ENCODE measurements at regions not wholly inside any gene's neighbourhood (a gene's known extent, or its start where the extent isn't known, plus 50 kb on each side); places are given as distances from the start of the nearest gene placed in this dataset.

GRCh38 chr12:75602106-75602505, 90.7 kb upstream of the KRR1 start:
- no peak for TF ChIP-seq FOXM1 (IDR thresholded peaks at IDR 0.05; ENCODE audit: borderline replicate concordance)
- TF ChIP-seq SUZ12 (IDR thresholded peaks at IDR 0.05): no peak
- TF ChIP-seq ARNT (IDR thresholded peaks at IDR 0.05): no peak
- no peak for TF ChIP-seq BHLHE40 (IDR thresholded peaks at IDR 0.05; ENCODE audit: borderline replicate concordance)
- no peak for TF ChIP-seq CTBP1 (IDR thresholded peaks at IDR 0.05; ENCODE audit: borderline replicate concordance)
- TF ChIP-seq FOXK2 (IDR thresholded peaks at IDR 0.05): no peak
- TF ChIP-seq FOXA1 (IDR thresholded peaks at IDR 0.05): no peak
- TF ChIP-seq ELF4 (IDR thresholded peaks at IDR 0.05): no peak
- no peak for TF ChIP-seq NFRKB (IDR thresholded peaks at IDR 0.05)
- TF ChIP-seq SP1 (IDR thresholded peaks at IDR 0.05): no peak
- TF ChIP-seq, protein P1, sequence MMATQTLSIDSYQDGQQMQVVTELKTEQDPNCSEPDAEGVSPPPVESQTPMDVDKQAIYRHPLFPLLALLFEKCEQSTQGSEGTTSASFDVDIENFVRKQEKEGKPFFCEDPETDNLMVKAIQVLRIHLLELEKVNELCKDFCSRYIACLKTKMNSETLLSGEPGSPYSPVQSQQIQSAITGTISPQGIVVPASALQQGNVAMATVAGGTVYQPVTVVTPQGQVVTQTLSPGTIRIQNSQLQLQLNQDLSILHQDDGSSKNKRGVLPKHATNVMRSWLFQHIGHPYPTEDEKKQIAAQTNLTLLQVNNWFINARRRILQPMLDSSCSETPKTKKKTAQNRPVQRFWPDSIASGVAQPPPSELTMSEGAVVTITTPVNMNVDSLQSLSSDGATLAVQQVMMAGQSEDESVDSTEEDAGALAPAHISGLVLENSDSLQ (IDR thresholded peaks at IDR 0.05): no peak
- TF ChIP-seq ZNF384 (IDR thresholded peaks at IDR 0.05): no peak
- no peak for TF ChIP-seq HDGF (IDR thresholded peaks at IDR 0.05; ENCODE audit: borderline replicate concordance)
- TF ChIP-seq TARDBP (IDR thresholded peaks at IDR 0.05): no peak
